ENCODE measurements at regions not wholly inside any gene's neighbourhood (a gene's known extent, or its start where the extent isn't known, plus 50 kb on each side); places are given as distances from the start of the nearest gene placed in this dataset.

DNA sequence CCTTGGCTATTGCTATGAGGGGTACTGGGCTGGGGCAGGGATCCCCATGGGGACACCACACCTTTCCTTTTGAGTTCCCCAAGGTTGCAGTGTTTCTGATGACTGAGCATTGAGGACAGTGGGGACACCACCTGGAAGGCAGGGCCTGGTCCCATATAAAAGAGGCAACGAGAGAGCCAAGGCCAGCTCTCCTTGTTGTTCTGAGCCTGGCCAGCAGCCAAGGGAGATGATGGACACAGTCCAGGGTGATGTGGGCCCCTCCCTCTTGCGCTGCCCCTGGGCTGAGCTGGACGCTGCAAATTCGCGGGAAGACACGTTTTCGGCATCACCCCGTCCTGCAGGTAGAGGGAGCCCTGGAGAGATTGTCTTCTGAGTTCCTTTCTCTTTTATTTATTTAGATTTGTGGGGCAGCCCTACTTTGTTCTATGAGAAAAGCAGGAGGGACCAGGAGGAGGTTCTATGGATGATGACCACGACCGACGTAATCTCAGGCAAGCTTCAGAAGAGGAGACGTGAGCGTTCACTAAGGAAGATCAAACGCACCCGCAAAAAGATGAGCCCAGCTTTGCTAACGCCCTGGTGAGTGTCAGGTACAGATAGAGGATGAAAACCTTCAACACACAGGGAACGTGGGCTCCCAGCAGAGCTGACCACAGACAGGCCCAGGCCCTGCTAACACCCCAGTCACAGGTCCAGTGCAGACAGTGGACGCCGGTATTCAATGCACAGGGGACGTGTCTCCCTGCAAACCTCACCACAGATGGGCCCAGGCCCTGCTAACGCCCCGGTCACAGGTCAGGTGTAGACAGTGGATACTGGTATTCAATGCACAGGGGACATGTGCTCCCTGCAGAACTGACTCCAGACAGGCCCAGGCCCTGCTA, 97.4 kb downstream of the SHOX start:
- dilution Hi-C loops (cut with HindIII; ENCODE audit: low sequenced_read_pairs, unreplicated experiment), result no loop called here
- H4K8ac ChIP-seq (ENCODE audit: low read depth in 2 of 2, low read length in 2 of 2), result no peak overlapping the region
- BruUV-seq (replicated peaks), result no TSS peak
- H2BK20ac ChIP-seq (ENCODE audit: low read depth, low read length), result no peak overlapping the region
- H3K18ac ChIP-seq (ENCODE audit: low read depth, low read length), result no peak overlapping the region
- no peak overlapping the region for H3K23ac ChIP-seq (ENCODE audit: low read depth, low read length)
- H3K9ac ChIP-seq (ENCODE audit: low read depth, low read length), result no peak overlapping the region
- H3K4me2 ChIP-seq (ENCODE audit: low read depth, low read length), result no peak overlapping the region
- WGBS, 2 experiments (ENCODE audit: extremely low coverage in 2 of 2, insufficient read length in 1 of 2), result 0% methylated on average over 1 of the region's 22 CpGs; no CpG with 5 or more reads in 1 of the 2 experiments
- POLR2A ChIA-PET (ENCODE audit: unreplicated experiment), result no interaction called here
- ATAC-seq (ENCODE audit: low read depth) (no peak), DNase-seq (no peak)
- H3K9me1 ChIP-seq (ENCODE audit: insufficient read depth, low read length), result no peaks in the 10 kb centered on the region
- H2BK15ac ChIP-seq (ENCODE audit: low read depth, low read length), result no peak overlapping the region
- no peak overlapping the region for H2AK5ac ChIP-seq (ENCODE audit: low read depth, low read length)
- TF ChIP-seq, protein P1, sequence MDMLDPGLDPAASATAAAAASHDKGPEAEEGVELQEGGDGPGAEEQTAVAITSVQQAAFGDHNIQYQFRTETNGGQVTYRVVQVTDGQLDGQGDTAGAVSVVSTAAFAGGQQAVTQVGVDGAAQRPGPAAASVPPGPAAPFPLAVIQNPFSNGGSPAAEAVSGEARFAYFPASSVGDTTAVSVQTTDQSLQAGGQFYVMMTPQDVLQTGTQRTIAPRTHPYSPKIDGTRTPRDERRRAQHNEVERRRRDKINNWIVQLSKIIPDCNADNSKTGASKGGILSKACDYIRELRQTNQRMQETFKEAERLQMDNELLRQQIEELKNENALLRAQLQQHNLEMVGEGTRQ (IDR thresholded peaks at IDR 0.05; ENCODE audit: low read depth, low read length), result no peak
- TF ChIP-seq RAD21 (IDR thresholded peaks at IDR 0.05; ENCODE audit: low read length), result no peak
- no peak for TF ChIP-seq POLR2A (IDR thresholded peaks at IDR 0.05; ENCODE audit: low read depth, low read length)
- no peak for TF ChIP-seq MAZ (IDR thresholded peaks at IDR 0.05; ENCODE audit: borderline replicate concordance, low read depth, low read length)
- TF ChIP-seq, protein P2, sequence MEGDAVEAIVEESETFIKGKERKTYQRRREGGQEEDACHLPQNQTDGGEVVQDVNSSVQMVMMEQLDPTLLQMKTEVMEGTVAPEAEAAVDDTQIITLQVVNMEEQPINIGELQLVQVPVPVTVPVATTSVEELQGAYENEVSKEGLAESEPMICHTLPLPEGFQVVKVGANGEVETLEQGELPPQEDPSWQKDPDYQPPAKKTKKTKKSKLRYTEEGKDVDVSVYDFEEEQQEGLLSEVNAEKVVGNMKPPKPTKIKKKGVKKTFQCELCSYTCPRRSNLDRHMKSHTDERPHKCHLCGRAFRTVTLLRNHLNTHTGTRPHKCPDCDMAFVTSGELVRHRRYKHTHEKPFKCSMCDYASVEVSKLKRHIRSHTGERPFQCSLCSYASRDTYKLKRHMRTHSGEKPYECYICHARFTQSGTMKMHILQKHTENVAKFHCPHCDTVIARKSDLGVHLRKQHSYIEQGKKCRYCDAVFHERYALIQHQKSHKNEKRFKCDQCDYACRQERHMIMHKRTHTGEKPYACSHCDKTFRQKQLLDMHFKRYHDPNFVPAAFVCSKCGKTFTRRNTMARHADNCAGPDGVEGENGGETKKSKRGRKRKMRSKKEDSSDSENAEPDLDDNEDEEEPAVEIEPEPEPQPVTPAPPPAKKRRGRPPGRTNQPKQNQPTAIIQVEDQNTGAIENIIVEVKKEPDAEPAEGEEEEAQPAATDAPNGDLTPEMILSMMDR (conservative IDR thresholded peaks at IDR 0.05; ENCODE audit: low read depth, low read length), result no peak
- TF ChIP-seq RFX5 (IDR thresholded peaks at IDR 0.05; ENCODE audit: low read depth, low read length), result no peak
- no peak for TF ChIP-seq RCOR1 (IDR thresholded peaks at IDR 0.05; ENCODE audit: insufficient replicate concordance, low read length)
- TF ChIP-seq BHLHE40 (IDR thresholded peaks at IDR 0.05; ENCODE audit: low read depth, low read length), result no peak
- no peak for TF ChIP-seq CEBPB (IDR thresholded peaks at IDR 0.05; ENCODE audit: low read depth, low read length)
- TF ChIP-seq MAFK (IDR thresholded peaks at IDR 0.05; ENCODE audit: low read depth, low read length), result no peak
- no peak for TF ChIP-seq CHD1 (IDR thresholded peaks at IDR 0.05; ENCODE audit: low read depth, low read length)
- no peak for TF ChIP-seq MXI1 (IDR thresholded peaks at IDR 0.05; ENCODE audit: borderline replicate concordance, low read depth, low read length)
- no peaks in the 10 kb centered on the region for H3K79me1 ChIP-seq (ENCODE audit: low read depth in 1 of 2, low read length in 2 of 2)
- no peaks in the 10 kb centered on the region for H3K4me1 ChIP-seq (ENCODE audit: control insufficient read depth, insufficient read depth, low read length)
- no peak overlapping the region for H4K5ac ChIP-seq (ENCODE audit: low read depth, low read length)
- H3K9me3 ChIP-seq (ENCODE audit: control insufficient read depth, insufficient read depth, low read length), result peaks cover 29% of the 10 kb centered on the region; the same call in 1 of the 2 replicates
- no peak overlapping the region for H2AK9ac ChIP-seq (replicated peaks; ENCODE audit: low read depth, low read length, poor library complexity)
- H3K4me3 ChIP-seq (ENCODE audit: insufficient read depth, low read depth, low read length), result no peak overlapping the region
- no peak overlapping the region for H3K4ac ChIP-seq (ENCODE audit: low read depth, low read length)
- H4K20me1 ChIP-seq (ENCODE audit: insufficient read depth, low read length), result no peaks in the 10 kb centered on the region
- no peaks in the 10 kb centered on the region for H3K36me3 ChIP-seq (ENCODE audit: control insufficient read depth, insufficient read depth, low read length)
- intact Hi-C loops (cut with micrococcal nuclease), result no loop called here
- no peak overlapping the region for H2AFZ ChIP-seq (replicated peaks; ENCODE audit: low read length, poor library complexity)
- H2BK5ac ChIP-seq (ENCODE audit: low read depth, low read length, poor library complexity, severe bottlenecking), result no peak overlapping the region
- no peak overlapping the region for H3K27ac ChIP-seq (ENCODE audit: insufficient read depth, low read length)
- no peak overlapping the region for H2BK120ac ChIP-seq (ENCODE audit: low read depth, low read length)
- no peaks in the 10 kb centered on the region for H3K27me3 ChIP-seq (ENCODE audit: control insufficient read depth, insufficient read depth, low read length)
- H3K14ac ChIP-seq (replicated peaks; ENCODE audit: low read depth, low read length), result no peak overlapping the region
- in situ Hi-C loops (cut with MboI; ENCODE audit: low sequenced_read_pairs), result no loop called here
- CTCF ChIA-PET, result no interaction called here
- no peak overlapping the region for H3K56ac ChIP-seq (ENCODE audit: extremely low read depth, insufficient read depth, low read length)
- H4K91ac ChIP-seq (ENCODE audit: insufficient read depth, low read depth, low read length), result no peak overlapping the region
